GM19238 (cell line): ENCODE measurements at regions not wholly inside any gene's neighbourhood (a gene's known extent, or its start where the extent isn't known, plus 50 kb on each side); places are given as distances from the start of the nearest gene placed in this dataset.
"Not testable (repeated sequence)": the region's sequence is repeated elsewhere in the genome, so short reads cannot be mapped to it uniquely, and the experiment has no call there.

ENCODE experiments used
- DNase-seq: peaks from one replicate; pipeline ENCODE4 v3.0.0; 2011; ENCODE audit warnings: low spot score; ENCODE audit not compliant: insufficient read length

- no peak for DNase-seq
Measured at GRCh38 chr12:76180401-76181277, 96.2 kb upstream of the NAP1L1 start.

- DNase-seq: no peak
Measured at GRCh38 chr12:76178452-76178851, 94.0 kb upstream of the NAP1L1 start.

- no peak for DNase-seq
Measured at GRCh38 chr12:76177821-76178220, 93.3 kb upstream of the NAP1L1 start.

- no peak for DNase-seq
Measured at GRCh38 chr12:76176940-76177339, 92.5 kb upstream of the NAP1L1 start.

GRCh38 chr12:76175946-76176345 lies 91.5 kb upstream of the NAP1L1 start:
- not testable (repeated sequence) for DNase-seq

GRCh38 chr12:76173756-76174155 lies 89.3 kb upstream of the NAP1L1 start:
- DNase-seq: no peak

- peak; percentile 56 for DNase-seq
Measured at GRCh38 chr12:76158518-76159321, 74.2 kb upstream of the NAP1L1 start.

- no peak for DNase-seq
Measured at GRCh38 chr12:76156726-76157125, 72.2 kb upstream of the NAP1L1 start.

GRCh38 chr12:76156314-76156713 lies 71.8 kb upstream of the NAP1L1 start:
- DNase-seq: no peak

GRCh38 chr12:76155157-76155670 lies 70.7 kb upstream of the NAP1L1 start:
- no peak for DNase-seq

GRCh38 chr12:76153616-76154015 lies 69.1 kb upstream of the NAP1L1 start:
- DNase-seq: no peak

- peak; percentile 27 for DNase-seq
Measured at GRCh38 chr12:76152181-76152807, 67.8 kb upstream of the NAP1L1 start.

GRCh38 chr12:76144245-76144549 lies 59.7 kb upstream of the NAP1L1 start:
- DNase-seq: no peak

- DNase-seq: no peak
Measured at GRCh38 chr12:76143343-76144244, 59.1 kb upstream of the NAP1L1 start.

- no peak for DNase-seq
Measured at GRCh38 chr12:76142305-76142704, 57.8 kb upstream of the NAP1L1 start.

- no peak for DNase-seq
Measured at GRCh38 chr12:76138656-76139055, 54.2 kb upstream of the NAP1L1 start.

GRCh38 chr12:76137606-76138005 lies 53.1 kb upstream of the NAP1L1 start:
- no peak for DNase-seq

- DNase-seq: no peak
Measured at GRCh38 chr12:76135456-76135855, 51.0 kb upstream of the NAP1L1 start.
